SK-N-SH (cell line): ENCODE measurements at regions not wholly inside any gene's neighbourhood (a gene's known extent, or its start where the extent isn't known, plus 50 kb on each side); places are given as distances from the start of the nearest gene placed in this dataset.

Experiments used
- ELF1 ChIP-seq: IDR thresholded peaks from 2 replicates; pipeline ENCODE4 v1.4.0; 2012
- EP300 ChIP-seq, 2 experiments: IDR thresholded peaks; 2 replicates each; pipeline versions ENCODE4 v1.4.0 to v1.6.1; 2012; ENCODE audit warnings: borderline replicate concordance in 1 of 2, low read depth in 1 of 2, low read length in 1 of 2
- EZH2phosphoT487 ChIP-seq: fragments of 200-600 bp; sonication (generic); IDR thresholded peaks from 2 replicates; pipeline ENCODE4 v1.6.1; 2017; ENCODE audit warnings: low read depth, mixed run types, mild to moderate bottlenecking, antibody characterized with exemption, moderate library complexity, borderline replicate concordance
- GABPA ChIP-seq: IDR thresholded peaks from 2 replicates; pipeline ENCODE4 v1.4.0; 2012; ENCODE audit warnings: low read depth, mild to moderate bottlenecking
- JUND ChIP-seq: IDR thresholded peaks from 2 replicates; pipeline ENCODE4 v1.4.0; 2012
- MAX ChIP-seq: IDR thresholded peaks from 2 replicates; pipeline ENCODE4 v1.4.0; 2012; ENCODE audit warnings: low read depth
- PBX3 ChIP-seq: IDR thresholded peaks from 2 replicates; pipeline ENCODE4; 2012
- POLR2AphosphoS5 ChIP-seq: IDR thresholded peaks from 2 replicates; pipeline ENCODE4 v1.6.1; 2012; ENCODE audit warnings: low read depth, low read length
- RAD21 ChIP-seq: IDR thresholded peaks from 2 replicates; pipeline ENCODE4 v1.6.1; 2012; ENCODE audit warnings: mild to moderate bottlenecking, low read length
- SIN3A ChIP-seq: IDR thresholded peaks from 2 replicates; pipeline ENCODE4 v1.6.1; 2012; ENCODE audit warnings: low read depth, mild to moderate bottlenecking, low read length, moderate library complexity, borderline replicate concordance
- TCF12 ChIP-seq: IDR thresholded peaks from 2 replicates; pipeline ENCODE4 v1.4.0; 2012
- TEAD4 ChIP-seq: IDR thresholded peaks from 2 replicates; pipeline ENCODE4 v1.4.0; 2012; ENCODE audit warnings: mild to moderate bottlenecking, borderline replicate concordance; ENCODE audit not compliant: insufficient read depth
- TF ChIP-seq, protein P1 (sequence below): IDR thresholded peaks from 2 replicates; pipeline ENCODE4 v1.6.1; 2012; ENCODE audit warnings: mild to moderate bottlenecking, low read depth, low read length, moderate library complexity
- TF ChIP-seq, protein P2 (sequence below): fragments of 200-600 bp; sonication (generic); IDR thresholded peaks from 2 replicates; pipeline ENCODE4 v1.6.1; 2017; ENCODE audit warnings: antibody characterized with exemption, mild to moderate bottlenecking, moderate library complexity

DNA sequence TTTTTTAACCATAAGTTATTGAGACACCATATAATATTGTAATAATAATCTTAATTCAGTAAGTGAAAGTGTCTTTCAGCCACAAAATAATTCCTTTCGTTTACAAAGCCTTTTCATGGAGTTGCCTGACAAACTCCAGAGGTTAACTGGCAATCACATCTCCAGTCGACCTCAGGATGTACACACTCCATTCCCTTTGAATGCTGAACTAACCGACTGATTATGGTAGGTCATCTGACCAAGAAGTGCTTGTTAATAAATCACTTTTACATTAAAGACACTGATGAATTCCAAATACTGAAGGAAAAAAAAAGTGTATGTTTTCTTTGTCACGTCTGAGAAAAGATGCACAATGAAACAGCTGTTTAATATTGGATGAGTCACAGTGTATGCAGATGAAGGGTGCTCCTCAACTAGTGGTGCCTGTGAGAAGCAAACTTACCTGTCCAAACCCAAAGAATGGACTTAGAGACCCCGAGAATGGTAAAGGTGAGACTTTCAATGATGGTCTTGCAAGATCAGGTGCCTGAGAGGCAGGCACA, 348.1 kb upstream of the VWC2 start:
- TF ChIP-seq TCF12 (no peak), MAX (no peak), TEAD4 (no peak), PBX3 (no peak), SIN3A (no peak), EP300 (IDR thresholded peaks at IDR 0.05; ENCODE audit: borderline replicate concordance in 1 of 2, low read depth in 1 of 2, low read length in 1 of 2) (no peak), POLR2AphosphoS5 (no peak), JUND (no peak), EZH2phosphoT487 (no peak), GABPA (no peak), RAD21 (no peak), ELF1 (no peak)
- TF ChIP-seq, protein P1, sequence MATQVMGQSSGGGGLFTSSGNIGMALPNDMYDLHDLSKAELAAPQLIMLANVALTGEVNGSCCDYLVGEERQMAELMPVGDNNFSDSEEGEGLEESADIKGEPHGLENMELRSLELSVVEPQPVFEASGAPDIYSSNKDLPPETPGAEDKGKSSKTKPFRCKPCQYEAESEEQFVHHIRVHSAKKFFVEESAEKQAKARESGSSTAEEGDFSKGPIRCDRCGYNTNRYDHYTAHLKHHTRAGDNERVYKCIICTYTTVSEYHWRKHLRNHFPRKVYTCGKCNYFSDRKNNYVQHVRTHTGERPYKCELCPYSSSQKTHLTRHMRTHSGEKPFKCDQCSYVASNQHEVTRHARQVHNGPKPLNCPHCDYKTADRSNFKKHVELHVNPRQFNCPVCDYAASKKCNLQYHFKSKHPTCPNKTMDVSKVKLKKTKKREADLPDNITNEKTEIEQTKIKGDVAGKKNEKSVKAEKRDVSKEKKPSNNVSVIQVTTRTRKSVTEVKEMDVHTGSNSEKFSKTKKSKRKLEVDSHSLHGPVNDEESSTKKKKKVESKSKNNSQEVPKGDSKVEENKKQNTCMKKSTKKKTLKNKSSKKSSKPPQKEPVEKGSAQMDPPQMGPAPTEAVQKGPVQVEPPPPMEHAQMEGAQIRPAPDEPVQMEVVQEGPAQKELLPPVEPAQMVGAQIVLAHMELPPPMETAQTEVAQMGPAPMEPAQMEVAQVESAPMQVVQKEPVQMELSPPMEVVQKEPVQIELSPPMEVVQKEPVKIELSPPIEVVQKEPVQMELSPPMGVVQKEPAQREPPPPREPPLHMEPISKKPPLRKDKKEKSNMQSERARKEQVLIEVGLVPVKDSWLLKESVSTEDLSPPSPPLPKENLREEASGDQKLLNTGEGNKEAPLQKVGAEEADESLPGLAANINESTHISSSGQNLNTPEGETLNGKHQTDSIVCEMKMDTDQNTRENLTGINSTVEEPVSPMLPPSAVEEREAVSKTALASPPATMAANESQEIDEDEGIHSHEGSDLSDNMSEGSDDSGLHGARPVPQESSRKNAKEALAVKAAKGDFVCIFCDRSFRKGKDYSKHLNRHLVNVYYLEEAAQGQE, result no peak
- TF ChIP-seq, protein P2, sequence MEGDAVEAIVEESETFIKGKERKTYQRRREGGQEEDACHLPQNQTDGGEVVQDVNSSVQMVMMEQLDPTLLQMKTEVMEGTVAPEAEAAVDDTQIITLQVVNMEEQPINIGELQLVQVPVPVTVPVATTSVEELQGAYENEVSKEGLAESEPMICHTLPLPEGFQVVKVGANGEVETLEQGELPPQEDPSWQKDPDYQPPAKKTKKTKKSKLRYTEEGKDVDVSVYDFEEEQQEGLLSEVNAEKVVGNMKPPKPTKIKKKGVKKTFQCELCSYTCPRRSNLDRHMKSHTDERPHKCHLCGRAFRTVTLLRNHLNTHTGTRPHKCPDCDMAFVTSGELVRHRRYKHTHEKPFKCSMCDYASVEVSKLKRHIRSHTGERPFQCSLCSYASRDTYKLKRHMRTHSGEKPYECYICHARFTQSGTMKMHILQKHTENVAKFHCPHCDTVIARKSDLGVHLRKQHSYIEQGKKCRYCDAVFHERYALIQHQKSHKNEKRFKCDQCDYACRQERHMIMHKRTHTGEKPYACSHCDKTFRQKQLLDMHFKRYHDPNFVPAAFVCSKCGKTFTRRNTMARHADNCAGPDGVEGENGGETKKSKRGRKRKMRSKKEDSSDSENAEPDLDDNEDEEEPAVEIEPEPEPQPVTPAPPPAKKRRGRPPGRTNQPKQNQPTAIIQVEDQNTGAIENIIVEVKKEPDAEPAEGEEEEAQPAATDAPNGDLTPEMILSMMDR, result no peak
